Breast epithelium (tissue), 3 donors: ENCODE measurements at regions not wholly inside any gene's neighbourhood (a gene's known extent, or its start where the extent isn't known, plus 50 kb on each side); places are given as distances from the start of the nearest gene placed in this dataset.

Experiments
- POLR2AphosphoS5 ChIP-seq, 3 donors: sonication (generic); formaldehyde crosslinking; IDR thresholded peaks; one replicate each; pipeline ENCODE4 v1.6.1; 2017; ENCODE audit warnings: antibody characterized with exemption in 3 of 3
- TF ChIP-seq, protein P1 (sequence below), 3 donors: fragments of 450-650 bp; IDR thresholded peaks; one replicate each; pipeline ENCODE4 v1.5.1; 2016 to 2017; ENCODE audit warnings: antibody characterized with exemption in 3 of 3, mild to moderate bottlenecking in 3 of 3, moderate library complexity in 3 of 3

GRCh38 chr11:82458761-82459160 is 274.9 kb downstream of the FAM181B start:
- TF ChIP-seq, protein P1, sequence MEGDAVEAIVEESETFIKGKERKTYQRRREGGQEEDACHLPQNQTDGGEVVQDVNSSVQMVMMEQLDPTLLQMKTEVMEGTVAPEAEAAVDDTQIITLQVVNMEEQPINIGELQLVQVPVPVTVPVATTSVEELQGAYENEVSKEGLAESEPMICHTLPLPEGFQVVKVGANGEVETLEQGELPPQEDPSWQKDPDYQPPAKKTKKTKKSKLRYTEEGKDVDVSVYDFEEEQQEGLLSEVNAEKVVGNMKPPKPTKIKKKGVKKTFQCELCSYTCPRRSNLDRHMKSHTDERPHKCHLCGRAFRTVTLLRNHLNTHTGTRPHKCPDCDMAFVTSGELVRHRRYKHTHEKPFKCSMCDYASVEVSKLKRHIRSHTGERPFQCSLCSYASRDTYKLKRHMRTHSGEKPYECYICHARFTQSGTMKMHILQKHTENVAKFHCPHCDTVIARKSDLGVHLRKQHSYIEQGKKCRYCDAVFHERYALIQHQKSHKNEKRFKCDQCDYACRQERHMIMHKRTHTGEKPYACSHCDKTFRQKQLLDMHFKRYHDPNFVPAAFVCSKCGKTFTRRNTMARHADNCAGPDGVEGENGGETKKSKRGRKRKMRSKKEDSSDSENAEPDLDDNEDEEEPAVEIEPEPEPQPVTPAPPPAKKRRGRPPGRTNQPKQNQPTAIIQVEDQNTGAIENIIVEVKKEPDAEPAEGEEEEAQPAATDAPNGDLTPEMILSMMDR (IDR thresholded peaks at IDR 0.05) = no peak
- no peak for TF ChIP-seq POLR2AphosphoS5 (IDR thresholded peaks at IDR 0.05)
